DOHH2 (cell line): ENCODE measurements at regions not wholly inside any gene's neighbourhood (a gene's known extent, or its start where the extent isn't known, plus 50 kb on each side); places are given as distances from the start of the nearest gene placed in this dataset.

ENCODE experiments used
- H3F3A ChIP-seq: fragments of 200-600 bp; sonication (generic), shearing (Covaris generic); 2 replicates; pipeline ENCODE4 v1.6.0; 2016; ENCODE audit warnings: antibody characterized with exemption, mild to moderate bottlenecking; ENCODE audit not compliant: control insufficient read depth, insufficient read depth
- H3K27ac ChIP-seq: fragments of 200-600 bp; sonication (generic); 2 replicates; pipeline ENCODE4 v1.5.1; 2014; ENCODE audit warnings: low read depth, mild to moderate bottlenecking, low read length, moderate library complexity
- H3K27me3 ChIP-seq: fragments of 200-600 bp; sonication (generic); 2 replicates; pipeline ENCODE4 v1.6.1; 2014; ENCODE audit warnings: mild to moderate bottlenecking, low read length, mixed read lengths; ENCODE audit not compliant: control insufficient read depth
- H3K36me3 ChIP-seq: fragments of 200-600 bp; sonication (generic); 2 replicates; pipeline ENCODE4 v1.6.1; 2014; ENCODE audit warnings: mild to moderate bottlenecking, low read length, moderate library complexity, mixed read lengths; ENCODE audit not compliant: control insufficient read depth
- H3K4me1 ChIP-seq: fragments of 200-600 bp; sonication (generic); 2 replicates; pipeline ENCODE4 v1.6.1; 2014; ENCODE audit warnings: mild to moderate bottlenecking, low read length, mixed read lengths; ENCODE audit not compliant: control insufficient read depth
- H3K4me2 ChIP-seq: fragments of 200-600 bp; sonication (generic); 2 replicates; pipeline ENCODE4 v1.6.0; 2014; ENCODE audit warnings: mild to moderate bottlenecking, low read length, moderate library complexity
- H3K4me3 ChIP-seq: fragments of 200-600 bp; sonication (generic); 2 replicates; pipeline ENCODE4 v1.5.1; 2014; ENCODE audit warnings: mild to moderate bottlenecking, low read length, mixed read lengths
- H3K79me2 ChIP-seq: fragments of 200-600 bp; sonication (generic); 2 replicates; pipeline ENCODE4 v1.6.1; 2014; ENCODE audit warnings: mild to moderate bottlenecking, low read length, mixed read lengths; ENCODE audit not compliant: control insufficient read depth
- H3K9me2 ChIP-seq: fragments of 200-600 bp; sonication (generic); replicated peaks from 2 replicates; pipeline ENCODE4 v1.6.1; 2014; ENCODE audit warnings: mild to moderate bottlenecking, low read length, mixed read lengths; ENCODE audit not compliant: control insufficient read depth
- H3K9me3 ChIP-seq: fragments of 200-600 bp; sonication (generic); 2 replicates; pipeline ENCODE4 v1.6.1; 2014; ENCODE audit warnings: antibody characterized with exemption, low read length, mixed read lengths; ENCODE audit not compliant: control insufficient read depth, insufficient read depth
- H4K20me1 ChIP-seq: fragments of 200-600 bp; sonication (generic); 2 replicates; pipeline ENCODE4 v1.6.0; 2014; ENCODE audit warnings: low read depth, mild to moderate bottlenecking, antibody characterized with exemption, low read length, moderate library complexity; ENCODE audit not compliant: control insufficient read depth, insufficient read depth
- CTCF ChIP-seq: fragments of 200-600 bp; sonication (generic); IDR thresholded peaks from one replicate; pipeline ENCODE4 v1.5.1; 2014; ENCODE audit warnings: antibody characterized with exemption, mild to moderate bottlenecking, low read depth, low read length; ENCODE audit not compliant: poor library complexity, severe bottlenecking
- EZH2phosphoT487 ChIP-seq: fragments of 200-600 bp; sonication (generic); IDR thresholded peaks from 2 replicates; pipeline ENCODE4 v1.6.1; 2017; ENCODE audit warnings: borderline replicate concordance, mild to moderate bottlenecking, antibody characterized with exemption, low read length, moderate library complexity, mixed read lengths

- peaks cover 75% of the 10 kb centered on the region for H3K79me2 ChIP-seq
- peaks cover 14% of the 10 kb centered on the region; the same call in 1 of the 2 replicates for H4K20me1 ChIP-seq
Observed at GRCh38 chr7:130932088-130932487, 198.1 kb upstream of the KLF14 start.

GRCh38 chr7:130932667-130933432 is 198.8 kb upstream of the KLF14 start:
- Histone ChIP-seq H3K4me1 (peaks cover 32% of the 10 kb centered on the region), H3K9me2 (no peaks in the 10 kb centered on the region), H3K9me3 (no peaks in the 10 kb centered on the region), H3K27me3 (no peaks in the 10 kb centered on the region), H4K20me1 (peaks cover 9% of the 10 kb centered on the region; the same call in 1 of the 2 replicates), H3F3A (no peaks in the 10 kb centered on the region), H3K79me2 (peaks cover 75% of the 10 kb centered on the region), H3K36me3 (peaks cover 32% of the 10 kb centered on the region), H3K4me2 (no peak overlapping the region), H3K4me3 (no peak overlapping the region), H3K27ac (no peak overlapping the region)
- TF ChIP-seq EZH2phosphoT487 (no peak), CTCF (no peak)

More at GRCh38 chr7:130932088-130932487, 198.1 kb upstream of the KLF14 start:
- H3K4me3 ChIP-seq: no peak overlapping the region
- H3K9me2 ChIP-seq: no peaks in the 10 kb centered on the region
- peaks cover 34% of the 10 kb centered on the region for H3K36me3 ChIP-seq
- H3K4me1 ChIP-seq: peaks cover 32% of the 10 kb centered on the region
- H3K4me2 ChIP-seq: no peak overlapping the region
- H3K9me3 ChIP-seq: no peaks in the 10 kb centered on the region
- H3K27ac ChIP-seq: no peak overlapping the region
- no peak for TF ChIP-seq CTCF
- no peak for TF ChIP-seq EZH2phosphoT487
- H3K27me3 ChIP-seq: no peaks in the 10 kb centered on the region
- no peaks in the 10 kb centered on the region for H3F3A ChIP-seq

- H3K4me1 ChIP-seq: peaks cover 31% of the 10 kb centered on the region
- no peaks in the 10 kb centered on the region for H3K9me2 ChIP-seq
- no peaks in the 10 kb centered on the region for H3K9me3 ChIP-seq
- no peaks in the 10 kb centered on the region for H3F3A ChIP-seq
- H3K27ac ChIP-seq: no peak overlapping the region
- no peaks in the 10 kb centered on the region for H3K27me3 ChIP-seq
- H4K20me1 ChIP-seq: peaks cover 8% of the 10 kb centered on the region; the same call in 1 of the 2 replicates
- no peak for TF ChIP-seq CTCF
- no peak overlapping the region for H3K4me3 ChIP-seq
- H3K4me2 ChIP-seq: no peak overlapping the region
- H3K36me3 ChIP-seq: peaks cover 35% of the 10 kb centered on the region
- peaks cover 80% of the 10 kb centered on the region for H3K79me2 ChIP-seq
Observed at GRCh38 chr7:130933919-130934318, 199.9 kb upstream of the KLF14 start.
